Stimulated activated naive CD8-positive, alpha-beta T cell treated with anti-CD3 and anti-CD28 coated beads, Interleukin-15, amount 100 ng/mL, for 72 hours (primary cell): ENCODE measurements at regions not wholly inside any gene's neighbourhood (a gene's known extent, or its start where the extent isn't known, plus 50 kb on each side); places are given as distances from the start of the nearest gene placed in this dataset.

Source experiments
- ATAC-seq: fragments of 150-1000 bp; cut with Tn5 transposase; 2 replicates; pipeline ENCODE4 v1.10.0; 2021; ENCODE audit warnings: mild to moderate bottlenecking, moderate library complexity
- DNase-seq, 2 donors: peaks; one replicate each; pipeline ENCODE4 v3.0.0; 2021 to 2022
- H3K27ac Mint-ChIP-seq, 2 donors: one replicate each; pipeline ENCODE4 v1.8.0; 2022; ENCODE audit warnings: mild to moderate bottlenecking in 2 of 2, mixed read lengths in 2 of 2, moderate library complexity in 2 of 2
- H3K27me3 Mint-ChIP-seq: one replicate; pipeline ENCODE4 v1.8.0; 2022; ENCODE audit warnings: mixed read lengths
- H3K4me1 Mint-ChIP-seq: one replicate; pipeline ENCODE4 v1.8.0; 2022; ENCODE audit warnings: mild to moderate bottlenecking, mixed read lengths
- H3K4me3 Mint-ChIP-seq, 2 donors: one replicate each; pipeline ENCODE4 v1.8.0; 2022; ENCODE audit warnings: mild to moderate bottlenecking in 2 of 2, mixed read lengths in 2 of 2, moderate library complexity in 1 of 2
- H3K9me3 Mint-ChIP-seq, 2 donors: one replicate each; pipeline ENCODE4 v1.8.0; 2022; ENCODE audit warnings: mixed read lengths in 2 of 2

- H3K9me3 Mint-ChIP-seq: no peaks in the 10 kb centered on the region
- H3K27me3 Mint-ChIP-seq: peaks cover 7% of the 10 kb centered on the region
- no peak overlapping the region for H3K27ac Mint-ChIP-seq
- no peak overlapping the region for H3K4me3 Mint-ChIP-seq
- DNase-seq: no peak
- ATAC-seq: no peak
- H3K4me1 Mint-ChIP-seq: peaks cover 6% of the 10 kb centered on the region
Observed at GRCh38 chr6:3594201-3594600, 137.4 kb upstream of the SLC22A23 start.

DNA sequence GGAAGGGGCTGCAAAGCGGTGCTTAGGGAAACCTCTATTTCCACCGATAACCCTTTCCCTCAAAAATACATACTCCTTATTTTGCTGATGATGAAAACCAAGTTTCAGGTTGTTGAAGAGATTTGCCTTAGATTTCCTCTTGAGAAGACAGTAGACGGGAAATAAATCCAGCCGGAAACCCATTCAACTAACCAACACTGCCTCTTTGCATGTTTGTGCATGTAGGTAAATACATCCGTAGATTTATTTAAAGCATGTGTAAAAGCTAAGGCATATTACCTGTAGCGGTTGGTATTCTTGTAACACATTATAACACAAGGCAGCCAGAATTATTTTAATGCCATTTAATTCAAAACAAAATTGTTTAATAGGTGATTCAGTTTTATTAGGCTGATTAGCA lies 136.3 kb upstream of the SLC22A23 start:
- Mint-ChIP-seq H3K4me3 (no peak overlapping the region), H3K9me3 (no peaks in the 10 kb centered on the region)
- no peak for ATAC-seq

DNA sequence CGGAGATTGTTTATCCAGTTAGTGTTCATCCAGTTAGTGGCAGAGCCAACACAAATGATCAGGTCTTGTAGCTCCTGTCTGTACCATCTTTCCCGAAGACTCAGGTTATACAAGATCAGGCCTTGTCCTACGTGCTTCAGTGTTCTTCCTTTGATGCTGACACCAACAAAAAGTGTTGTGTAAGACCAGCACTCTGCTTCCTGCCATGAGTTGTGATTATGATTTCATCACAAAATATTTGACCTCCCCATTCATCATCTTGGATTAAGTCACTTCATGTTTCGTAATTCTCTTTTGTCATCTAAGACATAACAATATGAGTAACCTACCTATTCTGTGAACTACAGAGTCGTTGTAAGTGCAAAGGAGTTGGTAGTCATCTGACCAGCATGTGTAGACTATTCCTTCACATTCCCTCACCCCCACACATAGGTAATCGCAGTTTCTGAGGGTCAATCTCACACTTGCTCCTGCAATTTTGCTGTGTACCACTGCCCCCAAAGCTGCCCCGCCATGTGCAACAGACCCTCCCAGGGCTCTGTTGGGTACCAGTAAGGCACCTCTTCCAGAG lies 135.6 kb upstream of the SLC22A23 start:
- no peak overlapping the region for H3K4me3 Mint-ChIP-seq
- H3K27ac Mint-ChIP-seq: no peak overlapping the region
- no peak for ATAC-seq
- H3K9me3 Mint-ChIP-seq: no peaks in the 10 kb centered on the region
- no peak for DNase-seq
- H3K4me1 Mint-ChIP-seq: peaks cover 6% of the 10 kb centered on the region
- peaks cover 7% of the 10 kb centered on the region for H3K27me3 Mint-ChIP-seq

More for the DNA sequence above, 136.3 kb upstream of the SLC22A23 start:
- Mint-ChIP-seq H3K27ac (no peak overlapping the region), H3K4me1 (peaks cover 6% of the 10 kb centered on the region), H3K27me3 (peaks cover 7% of the 10 kb centered on the region)
- DNase-seq: no peak

GRCh38 chr6:3591970-3592369 lies 135.1 kb upstream of the SLC22A23 start:
- DNase-seq (no peak), ATAC-seq (no peak)
- Mint-ChIP-seq H3K27ac (no peak overlapping the region), H3K9me3 (no peaks in the 10 kb centered on the region), H3K4me1 (peaks cover 6% of the 10 kb centered on the region), H3K4me3 (no peak overlapping the region), H3K27me3 (peaks cover 7% of the 10 kb centered on the region)

DNA sequence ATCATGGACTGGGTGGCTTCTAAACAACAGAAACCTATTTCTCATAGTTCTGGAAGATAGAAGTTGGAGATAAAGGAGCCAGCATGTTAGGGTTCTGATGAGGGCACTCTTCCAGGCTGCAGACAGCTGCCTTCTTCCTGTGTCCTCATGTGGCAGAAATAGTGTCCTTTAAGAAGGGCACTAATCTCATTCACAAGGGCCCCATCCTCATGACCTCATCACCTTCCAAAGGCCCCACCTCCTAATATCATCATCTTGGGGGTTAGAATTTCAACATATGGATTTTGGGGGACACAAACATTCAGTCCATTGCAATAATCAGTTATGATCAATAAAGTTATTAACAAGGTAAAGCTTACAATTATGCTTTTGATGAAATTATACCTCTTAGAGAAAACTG lies 130.8 kb upstream of the SLC22A23 start:
- no peak for ATAC-seq
- Mint-ChIP-seq H3K9me3 (no peaks in the 10 kb centered on the region), H3K27me3 (peaks cover 12% of the 10 kb centered on the region), H3K27ac (no peak overlapping the region), H3K4me3 (no peak overlapping the region), H3K4me1 (peaks cover 6% of the 10 kb centered on the region)
- no peak for DNase-seq

DNA sequence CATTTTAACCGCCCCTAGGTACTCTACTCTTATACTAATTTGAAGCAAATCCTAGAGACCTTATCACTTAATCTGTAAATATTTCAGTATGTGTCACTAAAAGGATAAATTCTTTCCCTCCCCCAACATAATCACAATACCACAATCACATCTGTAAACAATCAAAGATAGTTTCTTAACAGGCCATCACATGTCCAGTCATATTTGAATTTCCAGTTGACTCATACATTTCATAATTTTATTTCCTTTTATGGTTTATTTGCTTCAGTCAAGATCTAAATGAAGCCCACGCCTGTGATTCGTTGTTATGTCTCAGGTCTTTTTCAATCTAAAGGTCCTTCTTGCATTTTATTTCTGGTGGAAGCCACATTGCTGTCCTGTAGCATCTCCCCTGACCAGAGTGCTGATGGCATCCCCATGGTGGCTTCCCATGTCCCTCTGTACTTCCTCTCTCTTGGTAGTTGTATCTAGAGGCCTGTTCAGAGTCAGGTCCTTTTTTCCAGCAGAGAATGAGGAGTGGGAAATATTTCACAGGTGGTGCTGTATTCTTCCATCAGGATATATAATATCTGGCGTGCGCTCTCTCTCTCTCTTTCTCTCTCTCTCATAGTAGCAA lies 128.6 kb upstream of the SLC22A23 start:
- peaks cover 3% of the 10 kb centered on the region for H3K4me1 Mint-ChIP-seq
- no peaks in the 10 kb centered on the region for H3K9me3 Mint-ChIP-seq
- ATAC-seq: peak; percentile 49
- H3K27me3 Mint-ChIP-seq: peaks cover 8% of the 10 kb centered on the region
- H3K27ac Mint-ChIP-seq: peak overlapping the region in 1 of 2 donors; percentile 75
- no peak for DNase-seq
- H3K4me3 Mint-ChIP-seq: no peak overlapping the region

- ATAC-seq: no peak
Observed at GRCh38 chr6:3584606-3585005, 127.8 kb upstream of the SLC22A23 start.

GRCh38 chr6:3581469-3581868 lies 124.6 kb upstream of the SLC22A23 start:
- no peak overlapping the region for H3K27ac Mint-ChIP-seq
- no peak overlapping the region for H3K4me3 Mint-ChIP-seq
- H3K4me1 Mint-ChIP-seq: no peaks in the 10 kb centered on the region
- peaks cover 13% of the 10 kb centered on the region for H3K27me3 Mint-ChIP-seq
- DNase-seq: no peak
- ATAC-seq: no peak
- no peaks in the 10 kb centered on the region for H3K9me3 Mint-ChIP-seq

More at GRCh38 chr6:3584606-3585005, 127.8 kb upstream of the SLC22A23 start:
- DNase-seq: no peak
- no peak overlapping the region for H3K4me3 Mint-ChIP-seq
- no peak overlapping the region for H3K27ac Mint-ChIP-seq
- no peaks in the 10 kb centered on the region for H3K4me1 Mint-ChIP-seq
- H3K9me3 Mint-ChIP-seq: no peaks in the 10 kb centered on the region
- H3K27me3 Mint-ChIP-seq: peaks cover 8% of the 10 kb centered on the region

DNA sequence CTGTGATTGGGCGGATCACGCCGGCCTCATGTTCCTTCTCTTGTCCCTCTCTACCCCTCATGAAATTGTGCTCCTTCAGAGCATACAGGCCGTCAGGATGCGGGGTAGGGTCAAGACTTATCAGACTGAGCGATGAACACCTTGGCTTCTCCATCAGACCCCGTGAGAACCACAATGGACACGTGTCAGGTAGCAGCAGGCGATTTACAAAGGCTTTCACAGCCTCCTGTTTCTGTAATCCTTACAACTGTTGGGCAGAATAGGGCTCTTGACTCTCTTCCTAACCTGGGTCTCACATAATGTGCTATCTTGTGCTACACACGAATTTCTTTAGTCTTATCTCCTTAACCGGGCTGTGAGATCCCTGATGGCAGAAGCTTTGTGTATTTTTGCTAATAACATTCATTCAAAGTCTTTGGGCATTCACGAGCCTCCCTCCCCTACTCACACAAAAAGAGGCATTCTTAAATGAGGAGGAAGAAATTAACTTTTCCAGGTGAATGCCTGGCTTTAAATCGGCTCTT lies 122.9 kb upstream of the SLC22A23 start:
- H3K9me3 Mint-ChIP-seq: no peaks in the 10 kb centered on the region
- H3K4me1 Mint-ChIP-seq: no peaks in the 10 kb centered on the region
- DNase-seq (no peak), ATAC-seq (no peak)
- H3K27me3 Mint-ChIP-seq: peaks cover 13% of the 10 kb centered on the region
- H3K27ac Mint-ChIP-seq: no peak overlapping the region
- no peak overlapping the region for H3K4me3 Mint-ChIP-seq

- Mint-ChIP-seq H3K27me3 (peaks cover 11% of the 10 kb centered on the region), H3K4me3 (no peak overlapping the region), H3K4me1 (no peaks in the 10 kb centered on the region), H3K27ac (no peak overlapping the region), H3K9me3 (no peaks in the 10 kb centered on the region)
- DNase-seq (no peak), ATAC-seq (no peak)
Observed at GRCh38 chr6:3578981-3579380, 122.1 kb upstream of the SLC22A23 start.

DNA sequence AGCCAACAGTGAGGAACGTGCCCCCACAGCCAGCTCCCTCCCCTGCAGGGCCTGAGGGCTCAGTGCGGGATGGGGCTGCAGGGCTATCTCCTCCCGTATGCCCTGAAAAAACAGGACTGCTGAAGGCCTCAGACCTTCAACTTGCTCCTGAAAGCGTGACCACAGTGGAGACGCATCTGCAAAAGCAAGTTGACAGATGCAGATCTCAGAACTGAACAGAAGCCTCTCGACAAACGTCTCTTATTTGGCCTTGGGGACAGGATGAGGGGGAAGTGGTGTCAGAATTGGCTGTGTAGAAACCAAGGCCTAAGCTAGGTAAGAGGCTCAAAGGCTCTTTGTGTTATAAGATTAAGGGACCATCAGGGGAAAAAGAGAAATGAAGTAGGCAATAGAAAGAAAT lies 120.7 kb upstream of the SLC22A23 start:
- Mint-ChIP-seq H3K4me3 (no peak overlapping the region), H3K27me3 (peaks cover 8% of the 10 kb centered on the region), H3K9me3 (no peaks in the 10 kb centered on the region), H3K4me1 (no peaks in the 10 kb centered on the region), H3K27ac (no peak overlapping the region)
- DNase-seq (no peak), ATAC-seq (no peak)

DNA sequence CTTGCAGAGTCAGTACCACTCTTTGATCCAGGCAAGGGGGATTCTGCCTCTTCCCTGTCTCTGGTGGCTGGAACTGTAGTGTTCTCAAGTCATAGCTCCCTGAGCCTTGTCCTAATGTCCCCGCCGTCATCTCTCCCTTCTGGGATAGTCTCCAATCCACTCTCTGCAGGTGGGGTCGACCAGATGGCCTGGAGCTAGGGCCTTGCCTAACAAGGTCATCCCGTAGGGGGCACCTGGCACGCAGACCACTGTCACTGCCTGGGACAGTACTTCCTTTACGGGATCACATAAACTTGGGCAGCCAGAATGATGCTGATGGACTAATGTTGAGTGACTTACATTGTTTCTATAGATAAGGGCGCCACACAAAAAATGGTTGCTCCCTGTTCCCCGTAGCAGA lies 118.9 kb upstream of the SLC22A23 start:
- ATAC-seq (no peak), DNase-seq (no peak)
- H3K9me3 Mint-ChIP-seq: no peaks in the 10 kb centered on the region
- H3K27me3 Mint-ChIP-seq: peaks cover 8% of the 10 kb centered on the region
- H3K27ac Mint-ChIP-seq: peak overlapping the region in 1 of 2 donors; percentile 66
- no peak overlapping the region for H3K4me3 Mint-ChIP-seq
- no peaks in the 10 kb centered on the region for H3K4me1 Mint-ChIP-seq

GRCh38 chr6:3575166-3575565 lies 118.3 kb upstream of the SLC22A23 start:
- Mint-ChIP-seq H3K4me3 (no peak overlapping the region), H3K9me3 (no peaks in the 10 kb centered on the region), H3K4me1 (no peaks in the 10 kb centered on the region), H3K27me3 (peaks cover 8% of the 10 kb centered on the region), H3K27ac (no peak overlapping the region)
- ATAC-seq: no peak
- no peak for DNase-seq

GRCh38 chr6:3573670-3574069 lies 116.8 kb upstream of the SLC22A23 start:
- no peaks in the 10 kb centered on the region for H3K9me3 Mint-ChIP-seq
- DNase-seq (no peak), ATAC-seq (no peak)
- no peaks in the 10 kb centered on the region for H3K4me1 Mint-ChIP-seq
- H3K4me3 Mint-ChIP-seq: no peak overlapping the region
- H3K27ac Mint-ChIP-seq: peak overlapping the region in 1 of 2 donors; percentile 1
- no peaks in the 10 kb centered on the region for H3K27me3 Mint-ChIP-seq

GRCh38 chr6:3571836-3572235 lies 115.0 kb upstream of the SLC22A23 start:
- no peak overlapping the region for H3K4me3 Mint-ChIP-seq
- H3K4me1 Mint-ChIP-seq: no peaks in the 10 kb centered on the region
- no peak for DNase-seq
- H3K27me3 Mint-ChIP-seq: no peaks in the 10 kb centered on the region
- no peak overlapping the region for H3K27ac Mint-ChIP-seq
- no peak for ATAC-seq
- H3K9me3 Mint-ChIP-seq: no peaks in the 10 kb centered on the region

- DNase-seq (no peak), ATAC-seq (no peak)
- H3K27me3 Mint-ChIP-seq: no peaks in the 10 kb centered on the region
- no peak overlapping the region for H3K4me3 Mint-ChIP-seq
- no peaks in the 10 kb centered on the region for H3K4me1 Mint-ChIP-seq
- no peaks in the 10 kb centered on the region for H3K9me3 Mint-ChIP-seq
- H3K27ac Mint-ChIP-seq: no peak overlapping the region
Observed at GRCh38 chr6:3571250-3571681, 114.4 kb upstream of the SLC22A23 start.

- H3K27ac Mint-ChIP-seq: no peak overlapping the region
- no peaks in the 10 kb centered on the region for H3K4me1 Mint-ChIP-seq
- H3K27me3 Mint-ChIP-seq: no peaks in the 10 kb centered on the region
- H3K9me3 Mint-ChIP-seq: no peaks in the 10 kb centered on the region
- DNase-seq: no peak
- H3K4me3 Mint-ChIP-seq: no peak overlapping the region
- peak; percentile 26 for ATAC-seq
Observed at GRCh38 chr6:3569816-3570215, 113.0 kb upstream of the SLC22A23 start.
